Central memory CD4-positive, alpha-beta T cell (primary cell): ENCODE measurements at regions not wholly inside any gene's neighbourhood (a gene's known extent, or its start where the extent isn't known, plus 50 kb on each side); places are given as distances from the start of the nearest gene placed in this dataset.
"Not testable (repeated sequence)": the region's sequence is repeated elsewhere in the genome, so short reads cannot be mapped to it uniquely, and the experiment has no call there.

Experiments
- DNase-seq: peaks from one replicate; pipeline ENCODE4 v3.0.0; 2022

GRCh38 chr16:66044556-66044955 lies 321.9 kb upstream of the CDH5 start:
- no peak for DNase-seq

- no peak for DNase-seq
These were observed 322.4 kb upstream of the CDH5 start for GRCh38 chr16:66044089-66044488.

- DNase-seq, result no peak
These were observed 323.2 kb upstream of the CDH5 start for GRCh38 chr16:66043326-66043725.

GRCh38 chr16:66042341-66042740 lies 324.1 kb upstream of the CDH5 start:
- DNase-seq, result no peak

GRCh38 chr16:66041907-66042306 lies 324.6 kb upstream of the CDH5 start:
- no peak for DNase-seq

- no peak for DNase-seq
These were observed 326.7 kb upstream of the CDH5 start for GRCh38 chr16:66039793-66040192.

GRCh38 chr16:66036793-66037715 lies 329.4 kb upstream of the CDH5 start:
- DNase-seq, result no peak

GRCh38 chr16:66036184-66036583 lies 330.3 kb upstream of the CDH5 start:
- no peak for DNase-seq

GRCh38 chr16:66035096-66035495 lies 331.4 kb upstream of the CDH5 start:
- DNase-seq, result no peak

GRCh38 chr16:66032841-66033240 lies 333.6 kb upstream of the CDH5 start:
- DNase-seq, result no peak

GRCh38 chr16:66030036-66030435 lies 336.5 kb upstream of the CDH5 start:
- DNase-seq, result no peak

- DNase-seq, result no peak
These were observed 337.8 kb upstream of the CDH5 start for GRCh38 chr16:66028510-66029216.

GRCh38 chr16:66026787-66027330 lies 339.6 kb upstream of the CDH5 start:
- DNase-seq, result no peak

GRCh38 chr16:66026211-66026610 lies 340.3 kb upstream of the CDH5 start:
- no peak for DNase-seq

- DNase-seq, result no peak
These were observed 340.7 kb upstream of the CDH5 start for GRCh38 chr16:66025751-66026150.

GRCh38 chr16:66024567-66024966 lies 341.9 kb upstream of the CDH5 start:
- DNase-seq, result not testable (repeated sequence)

GRCh38 chr16:66023481-66023880 lies 343.0 kb upstream of the CDH5 start:
- DNase-seq, result no peak

- DNase-seq, result no peak
These were observed 345.8 kb upstream of the CDH5 start for GRCh38 chr16:66020642-66021041.

- DNase-seq, result no peak
These were observed 346.4 kb upstream of the CDH5 start for GRCh38 chr16:66020046-66020445.

GRCh38 chr16:66019502-66019901 lies 347.0 kb upstream of the CDH5 start:
- DNase-seq, result not testable (repeated sequence)

- no peak for DNase-seq
These were observed 352.3 kb upstream of the CDH5 start for GRCh38 chr16:66014221-66014620.

GRCh38 chr16:66013486-66013885 lies 353.0 kb upstream of the CDH5 start:
- no peak for DNase-seq

- DNase-seq, result no peak
These were observed 358.4 kb upstream of the CDH5 start for GRCh38 chr16:66008136-66008535.

- DNase-seq, result no peak
These were observed 358.8 kb upstream of the CDH5 start for GRCh38 chr16:66007717-66008116.
